ENCODE measurements at regions not wholly inside any gene's neighbourhood (a gene's known extent, or its start where the extent isn't known, plus 50 kb on each side); places are given as distances from the start of the nearest gene placed in this dataset.

- H3K27ac ChIP-seq (ENCODE audit: low read length): no peak overlapping the region
- no peaks in the 10 kb centered on the region for H3K9me3 ChIP-seq (ENCODE audit: low read length)
- H3K4me2 ChIP-seq (ENCODE audit: low read length): no peak overlapping the region
- H3K9me2 ChIP-seq (ENCODE audit: insufficient read depth, low read length): no peaks in the 10 kb centered on the region
- no peak overlapping the region for H2AFZ ChIP-seq (ENCODE audit: low read depth, low read length)
- no peaks in the 10 kb centered on the region for H4K20me1 ChIP-seq (ENCODE audit: insufficient read depth)
- no peaks in the 10 kb centered on the region for H3K79me2 ChIP-seq (replicated peaks; ENCODE audit: insufficient read depth, low read length)
- no peaks in the 10 kb centered on the region for H3F3A ChIP-seq (ENCODE audit: insufficient read depth, low read length, poor library complexity, severe bottlenecking)
- no peaks in the 10 kb centered on the region for H3K36me3 ChIP-seq (ENCODE audit: insufficient read depth, low read length)
- no peaks in the 10 kb centered on the region for H3K27me3 ChIP-seq (ENCODE audit: insufficient read depth, low read depth, low read length)
- no peak overlapping the region for H3K4me3 ChIP-seq (ENCODE audit: low read length)
- TF ChIP-seq POLR2AphosphoS5 (IDR thresholded peaks at IDR 0.05): no peak
- no peak for TF ChIP-seq MXI1 (conservative IDR thresholded peaks at IDR 0.05; ENCODE audit: poor library complexity, severe bottlenecking)
- TF ChIP-seq EZH2 (IDR thresholded peaks at IDR 0.05; ENCODE audit: borderline replicate concordance, insufficient read depth, low read length, poor library complexity, severe bottlenecking): no peak
- TF ChIP-seq, protein P1, sequence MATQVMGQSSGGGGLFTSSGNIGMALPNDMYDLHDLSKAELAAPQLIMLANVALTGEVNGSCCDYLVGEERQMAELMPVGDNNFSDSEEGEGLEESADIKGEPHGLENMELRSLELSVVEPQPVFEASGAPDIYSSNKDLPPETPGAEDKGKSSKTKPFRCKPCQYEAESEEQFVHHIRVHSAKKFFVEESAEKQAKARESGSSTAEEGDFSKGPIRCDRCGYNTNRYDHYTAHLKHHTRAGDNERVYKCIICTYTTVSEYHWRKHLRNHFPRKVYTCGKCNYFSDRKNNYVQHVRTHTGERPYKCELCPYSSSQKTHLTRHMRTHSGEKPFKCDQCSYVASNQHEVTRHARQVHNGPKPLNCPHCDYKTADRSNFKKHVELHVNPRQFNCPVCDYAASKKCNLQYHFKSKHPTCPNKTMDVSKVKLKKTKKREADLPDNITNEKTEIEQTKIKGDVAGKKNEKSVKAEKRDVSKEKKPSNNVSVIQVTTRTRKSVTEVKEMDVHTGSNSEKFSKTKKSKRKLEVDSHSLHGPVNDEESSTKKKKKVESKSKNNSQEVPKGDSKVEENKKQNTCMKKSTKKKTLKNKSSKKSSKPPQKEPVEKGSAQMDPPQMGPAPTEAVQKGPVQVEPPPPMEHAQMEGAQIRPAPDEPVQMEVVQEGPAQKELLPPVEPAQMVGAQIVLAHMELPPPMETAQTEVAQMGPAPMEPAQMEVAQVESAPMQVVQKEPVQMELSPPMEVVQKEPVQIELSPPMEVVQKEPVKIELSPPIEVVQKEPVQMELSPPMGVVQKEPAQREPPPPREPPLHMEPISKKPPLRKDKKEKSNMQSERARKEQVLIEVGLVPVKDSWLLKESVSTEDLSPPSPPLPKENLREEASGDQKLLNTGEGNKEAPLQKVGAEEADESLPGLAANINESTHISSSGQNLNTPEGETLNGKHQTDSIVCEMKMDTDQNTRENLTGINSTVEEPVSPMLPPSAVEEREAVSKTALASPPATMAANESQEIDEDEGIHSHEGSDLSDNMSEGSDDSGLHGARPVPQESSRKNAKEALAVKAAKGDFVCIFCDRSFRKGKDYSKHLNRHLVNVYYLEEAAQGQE (IDR thresholded peaks at IDR 0.05; ENCODE audit: borderline replicate concordance): no peak
- TF ChIP-seq TAF1 (IDR thresholded peaks at IDR 0.05; ENCODE audit: low read depth): no peak
- TF ChIP-seq SMC3 (conservative IDR thresholded peaks at IDR 0.05; ENCODE audit: poor library complexity): no peak
- TF ChIP-seq, protein P2, sequence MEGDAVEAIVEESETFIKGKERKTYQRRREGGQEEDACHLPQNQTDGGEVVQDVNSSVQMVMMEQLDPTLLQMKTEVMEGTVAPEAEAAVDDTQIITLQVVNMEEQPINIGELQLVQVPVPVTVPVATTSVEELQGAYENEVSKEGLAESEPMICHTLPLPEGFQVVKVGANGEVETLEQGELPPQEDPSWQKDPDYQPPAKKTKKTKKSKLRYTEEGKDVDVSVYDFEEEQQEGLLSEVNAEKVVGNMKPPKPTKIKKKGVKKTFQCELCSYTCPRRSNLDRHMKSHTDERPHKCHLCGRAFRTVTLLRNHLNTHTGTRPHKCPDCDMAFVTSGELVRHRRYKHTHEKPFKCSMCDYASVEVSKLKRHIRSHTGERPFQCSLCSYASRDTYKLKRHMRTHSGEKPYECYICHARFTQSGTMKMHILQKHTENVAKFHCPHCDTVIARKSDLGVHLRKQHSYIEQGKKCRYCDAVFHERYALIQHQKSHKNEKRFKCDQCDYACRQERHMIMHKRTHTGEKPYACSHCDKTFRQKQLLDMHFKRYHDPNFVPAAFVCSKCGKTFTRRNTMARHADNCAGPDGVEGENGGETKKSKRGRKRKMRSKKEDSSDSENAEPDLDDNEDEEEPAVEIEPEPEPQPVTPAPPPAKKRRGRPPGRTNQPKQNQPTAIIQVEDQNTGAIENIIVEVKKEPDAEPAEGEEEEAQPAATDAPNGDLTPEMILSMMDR (IDR thresholded peaks at IDR 0.05; ENCODE audit: poor library complexity, severe bottlenecking): no peak
- TF ChIP-seq EP300 (conservative IDR thresholded peaks at IDR 0.05; ENCODE audit: poor library complexity, severe bottlenecking): no peak
- no peak for TF ChIP-seq RAD21 (conservative IDR thresholded peaks at IDR 0.05)
- no peak overlapping the region for H3K9ac ChIP-seq (ENCODE audit: low read length)
Observed at GRCh38 chr13:107900775-107901174, 314.6 kb downstream of the LIG4 start.

GRCh38 chr13:107886118-107886517 lies 329.2 kb downstream of the LIG4 start:
- H3K4me2 ChIP-seq (ENCODE audit: low read length): no peak overlapping the region
- TF ChIP-seq POLR2AphosphoS5 (IDR thresholded peaks at IDR 0.05) (no peak), EP300 (conservative IDR thresholded peaks at IDR 0.05; ENCODE audit: poor library complexity, severe bottlenecking) (no peak), MXI1 (conservative IDR thresholded peaks at IDR 0.05; ENCODE audit: poor library complexity, severe bottlenecking) (no peak)
- no peak overlapping the region for H2AFZ ChIP-seq (ENCODE audit: low read depth, low read length)
- no peaks in the 10 kb centered on the region for H3K36me3 ChIP-seq (ENCODE audit: insufficient read depth, low read length)
- no peak overlapping the region for H3K9ac ChIP-seq (ENCODE audit: low read length)
- no peaks in the 10 kb centered on the region for H4K20me1 ChIP-seq (ENCODE audit: insufficient read depth)
- H3F3A ChIP-seq (ENCODE audit: insufficient read depth, low read length, poor library complexity, severe bottlenecking): no peaks in the 10 kb centered on the region
- H3K27me3 ChIP-seq (ENCODE audit: insufficient read depth, low read depth, low read length): no peaks in the 10 kb centered on the region
- H3K79me2 ChIP-seq (replicated peaks; ENCODE audit: insufficient read depth, low read length): no peaks in the 10 kb centered on the region
- H3K9me3 ChIP-seq (ENCODE audit: low read length): peaks cover 4% of the 10 kb centered on the region
- H3K9me2 ChIP-seq (ENCODE audit: insufficient read depth, low read length): no peaks in the 10 kb centered on the region
- H3K27ac ChIP-seq (ENCODE audit: low read length): no peak overlapping the region
- H3K4me3 ChIP-seq (ENCODE audit: low read length): no peak overlapping the region

- peaks cover 4% of the 10 kb centered on the region for H3K9me3 ChIP-seq (ENCODE audit: low read length)
- no peak for TF ChIP-seq TAF1 (IDR thresholded peaks at IDR 0.05; ENCODE audit: low read depth)
- TF ChIP-seq, protein P2 (IDR thresholded peaks at IDR 0.05; ENCODE audit: poor library complexity, severe bottlenecking): no peak
- TF ChIP-seq EZH2 (IDR thresholded peaks at IDR 0.05; ENCODE audit: borderline replicate concordance, insufficient read depth, low read length, poor library complexity, severe bottlenecking): no peak
Observed at GRCh38 chr13:107884564-107884963, 330.8 kb downstream of the LIG4 start.

More at GRCh38 chr13:107884564-107884963, 330.8 kb downstream of the LIG4 start:
- no peak overlapping the region for H2AFZ ChIP-seq (ENCODE audit: low read depth, low read length)
- H3K9me2 ChIP-seq (ENCODE audit: insufficient read depth, low read length): no peaks in the 10 kb centered on the region
- no peak overlapping the region for H3K4me3 ChIP-seq (ENCODE audit: low read length)
- no peak overlapping the region for H3K27ac ChIP-seq (ENCODE audit: low read length)
- H3F3A ChIP-seq (ENCODE audit: insufficient read depth, low read length, poor library complexity, severe bottlenecking): no peaks in the 10 kb centered on the region
- no peaks in the 10 kb centered on the region for H3K36me3 ChIP-seq (ENCODE audit: insufficient read depth, low read length)
- H4K20me1 ChIP-seq (ENCODE audit: insufficient read depth): no peaks in the 10 kb centered on the region
- H3K27me3 ChIP-seq (ENCODE audit: insufficient read depth, low read depth, low read length): no peaks in the 10 kb centered on the region
- H3K4me2 ChIP-seq (ENCODE audit: low read length): no peak overlapping the region
- no peaks in the 10 kb centered on the region for H3K79me2 ChIP-seq (replicated peaks; ENCODE audit: insufficient read depth, low read length)
- H3K9ac ChIP-seq (ENCODE audit: low read length): no peak overlapping the region

Measured in neural cell (in vitro differentiated cells).